Fibroblast of skin of left quadriceps (primary cell): ENCODE measurements at regions not wholly inside any gene's neighbourhood (a gene's known extent, or its start where the extent isn't known, plus 50 kb on each side); places are given as distances from the start of the nearest gene placed in this dataset.
A peak's percentile ranks its signal among the peaks of the same experiment; 100 is the strongest.
"Not testable (repeated sequence)": the region's sequence is repeated elsewhere in the genome, so short reads cannot be mapped to it uniquely, and the experiment has no call there.

Experiments used
- DNase-seq, 2 experiments: peaks; one replicate each; pipeline ENCODE4 v3.0.0-alpha.2; 2013; ENCODE audit warnings: low read depth in 2 of 2

GRCh38 chr3:76198086-76198485 lies 412.7 kb upstream of the ZNF717 start:
- no peak for DNase-seq

GRCh38 chr3:76199382-76199781 lies 414.0 kb upstream of the ZNF717 start:
- DNase-seq, result no peak

GRCh38 chr3:76203578-76203977 lies 418.2 kb upstream of the ZNF717 start:
- DNase-seq, result no peak

- DNase-seq, result no peak
These were observed 421.0 kb upstream of the ZNF717 start for GRCh38 chr3:76206346-76206745.

- DNase-seq, result no peak
These were observed 427.3 kb upstream of the ZNF717 start for GRCh38 chr3:76212679-76213078.

- DNase-seq, result no peak
These were observed 436.9 kb upstream of the ZNF717 start for GRCh38 chr3:76222201-76222600.

GRCh38 chr3:76231258-76231657 lies 445.9 kb upstream of the ZNF717 start:
- DNase-seq, result no peak

GRCh38 chr3:76242886-76243753 lies 457.8 kb upstream of the ZNF717 start:
- no peak for DNase-seq

GRCh38 chr3:76245073-76245472 lies 459.7 kb upstream of the ZNF717 start:
- DNase-seq, result no peak

GRCh38 chr3:76245622-76246021 lies 460.3 kb upstream of the ZNF717 start:
- no peak for DNase-seq

- no peak for DNase-seq
These were observed 479.1 kb upstream of the ZNF717 start for GRCh38 chr3:76264496-76264895.

- no peak for DNase-seq
These were observed 479.6 kb upstream of the ZNF717 start for GRCh38 chr3:76264911-76265310.

- no peak for DNase-seq
These were observed 481.2 kb upstream of the ZNF717 start for GRCh38 chr3:76266511-76266910.

GRCh38 chr3:76267851-76268380 lies 482.6 kb upstream of the ZNF717 start:
- no peak for DNase-seq

- no peak for DNase-seq
These were observed 508.5 kb upstream of the ZNF717 start for GRCh38 chr3:76293856-76294255.

GRCh38 chr3:76300746-76301145 lies 515.4 kb upstream of the ZNF717 start:
- no peak for DNase-seq

- DNase-seq, result no peak
These were observed 522.2 kb upstream of the ZNF717 start for GRCh38 chr3:76307556-76307955.

GRCh38 chr3:76308541-76308940 lies 523.2 kb upstream of the ZNF717 start:
- peak; percentile 3 to 9 for DNase-seq

- DNase-seq, result no peak
These were observed 524.7 kb upstream of the ZNF717 start for GRCh38 chr3:76310089-76310488.

- no peak for DNase-seq
These were observed 525.3 kb upstream of the ZNF717 start for GRCh38 chr3:76310667-76311066.

GRCh38 chr3:76311941-76312340 lies 526.6 kb upstream of the ZNF717 start:
- DNase-seq, result no peak

- not testable (repeated sequence) for DNase-seq
These were observed 530.6 kb upstream of the ZNF717 start for GRCh38 chr3:76315906-76316305.

GRCh38 chr3:76321614-76322013 lies 536.3 kb upstream of the ZNF717 start:
- no peak for DNase-seq

GRCh38 chr3:76324101-76324500 lies 538.8 kb upstream of the ZNF717 start:
- no peak for DNase-seq
